HG03521 (cell line): ENCODE measurements at regions not wholly inside any gene's neighbourhood (a gene's known extent, or its start where the extent isn't known, plus 50 kb on each side); places are given as distances from the start of the nearest gene placed in this dataset.
"Not testable (repeated sequence)": the region's sequence is repeated elsewhere in the genome, so short reads cannot be mapped to it uniquely, and the experiment has no call there.

Experiments
- ATAC-seq: cut with Tn5 transposase; IDR thresholded peaks from one replicate; pipeline ENCODE4 v1.9.1; 2021; ENCODE audit warnings: mild to moderate bottlenecking, moderate library complexity; ENCODE audit not compliant: unreplicated experiment

DNA sequence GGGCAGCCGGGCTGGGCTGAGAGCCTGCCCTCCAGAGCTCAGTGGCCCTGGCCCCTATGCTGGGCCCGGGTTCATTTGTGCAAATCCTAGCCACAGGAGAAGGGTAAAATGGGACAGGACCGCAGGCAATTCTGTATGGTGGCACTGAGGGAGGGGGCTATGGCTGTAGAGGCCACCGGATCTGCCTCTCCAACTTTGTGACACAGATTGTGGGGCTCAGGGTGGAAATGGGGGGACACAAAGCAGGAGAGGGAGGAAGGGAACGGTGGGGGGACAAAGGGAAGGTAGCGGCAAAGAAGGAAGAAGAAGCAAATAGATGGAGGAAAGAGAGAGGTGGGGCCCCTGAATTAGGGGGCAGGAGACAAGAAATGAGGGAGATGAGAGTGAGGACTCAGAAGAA lies 201.1 kb downstream of the SMAD2 start:
- no peak for ATAC-seq

DNA sequence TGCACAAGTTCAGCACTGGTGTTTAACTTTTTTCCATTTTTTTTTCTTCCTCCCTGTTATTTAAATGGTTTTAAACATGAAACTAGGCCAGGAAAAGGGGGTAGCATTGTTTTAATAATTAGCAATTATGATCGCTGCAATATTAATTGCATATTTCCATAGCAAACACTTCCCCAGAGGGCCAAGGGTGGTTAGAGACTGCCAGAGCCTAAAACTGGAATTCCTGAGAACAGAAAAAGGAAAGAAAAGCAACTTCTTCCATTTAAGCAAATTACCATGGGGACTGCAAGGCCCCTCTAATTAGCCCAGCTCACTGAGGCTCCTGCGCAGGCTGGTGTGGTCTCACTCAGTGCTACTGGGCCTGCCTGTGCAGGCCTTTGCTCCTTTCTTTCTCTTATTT lies 201.5 kb downstream of the SMAD2 start:
- ATAC-seq: no peak

DNA sequence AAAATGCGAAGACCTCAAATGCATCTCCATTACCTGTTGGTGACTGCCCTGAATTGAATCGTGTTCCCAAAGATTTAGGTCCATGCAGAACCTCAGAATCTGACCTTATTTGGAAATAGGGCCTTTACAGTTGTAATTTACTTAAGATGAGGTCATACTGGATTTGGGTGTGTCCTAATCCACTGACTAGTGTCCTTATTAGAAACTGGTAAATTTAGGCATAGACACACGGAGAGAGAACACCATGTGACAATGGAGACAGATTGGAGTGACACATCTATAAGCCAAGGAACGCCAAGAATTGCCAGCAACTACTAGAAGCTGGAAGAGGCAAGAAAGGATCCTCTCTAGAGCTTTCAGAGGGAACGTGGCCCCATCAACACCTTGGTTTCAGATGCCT lies 203.1 kb downstream of the SMAD2 start:
- no peak for ATAC-seq

DNA sequence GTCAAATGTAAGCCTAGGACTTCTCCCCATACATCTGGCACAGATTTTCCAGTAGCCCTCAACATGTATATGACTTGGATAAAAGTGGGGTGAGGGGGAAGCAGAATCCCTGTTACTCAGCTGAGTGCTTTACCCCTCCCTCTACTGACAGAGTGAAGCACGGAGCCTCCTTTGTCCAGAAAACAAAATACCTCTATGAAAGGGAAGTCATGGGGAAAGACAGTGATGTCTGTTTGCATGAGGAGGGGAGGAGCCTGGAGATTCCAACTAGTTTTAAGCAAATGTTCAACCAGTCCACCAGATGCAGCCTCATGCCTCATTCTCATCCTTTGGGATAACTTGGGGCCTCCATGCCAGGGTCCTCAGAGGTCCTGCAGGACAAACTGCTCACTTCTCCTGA lies 203.9 kb downstream of the SMAD2 start:
- ATAC-seq: no peak

DNA sequence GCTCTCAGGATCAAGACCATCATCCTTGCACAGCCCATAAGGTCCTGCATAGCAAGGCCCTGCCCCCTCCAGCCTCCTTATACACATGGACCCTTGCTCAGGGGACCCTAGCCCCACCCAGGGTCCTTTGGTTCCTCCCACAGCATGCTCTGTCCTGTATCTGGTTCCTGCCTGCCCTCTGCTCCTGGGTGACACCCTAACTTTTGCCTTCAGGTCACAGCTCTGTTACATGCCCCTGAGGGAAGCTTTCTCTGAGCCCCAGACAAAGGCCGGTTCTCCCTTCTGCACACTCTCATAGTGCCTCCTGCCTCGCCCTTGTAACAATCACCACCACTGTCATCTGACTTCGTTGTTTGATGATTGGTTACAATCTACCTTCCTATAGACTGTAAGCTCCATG lies 204.8 kb downstream of the SMAD2 start:
- ATAC-seq: no peak

DNA sequence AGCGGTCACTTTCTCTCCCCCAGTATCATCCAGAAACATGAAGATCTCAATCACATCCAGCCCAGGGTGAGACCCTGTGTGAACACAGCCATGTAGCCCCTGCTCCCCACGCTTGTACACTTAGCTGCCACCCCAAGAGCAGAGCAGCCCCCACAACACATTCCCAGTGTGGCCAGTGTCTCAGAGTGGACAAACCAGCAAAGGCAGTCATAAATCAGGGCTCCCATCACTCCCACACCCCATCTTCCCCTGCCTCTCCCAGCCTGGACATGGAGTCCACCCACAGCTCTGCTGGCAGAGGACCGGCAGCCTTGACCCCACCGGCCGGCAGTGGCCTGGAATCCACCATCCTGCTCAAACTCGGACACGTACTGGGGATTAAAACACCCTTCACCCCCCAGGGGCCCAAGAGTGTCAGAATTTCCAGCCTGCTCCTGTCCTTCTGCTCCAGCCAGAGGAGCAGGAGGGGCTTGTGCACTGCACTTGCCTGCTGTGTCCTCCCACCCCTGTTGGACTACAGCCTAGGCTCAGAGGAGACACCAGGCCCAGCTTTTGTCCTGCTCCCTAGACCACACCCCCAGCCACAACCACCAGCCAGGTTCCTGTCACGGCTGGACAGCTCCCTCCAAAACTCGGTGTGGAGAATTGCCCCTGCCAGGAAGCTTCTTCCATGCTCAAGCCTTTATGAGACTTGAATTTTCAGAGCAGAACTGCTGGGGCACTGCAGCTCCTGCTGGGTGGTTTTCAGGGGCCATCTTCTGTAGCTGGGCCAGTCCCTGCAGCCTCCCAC lies 206.1 kb downstream of the SMAD2 start:
- ATAC-seq: no peak

DNA sequence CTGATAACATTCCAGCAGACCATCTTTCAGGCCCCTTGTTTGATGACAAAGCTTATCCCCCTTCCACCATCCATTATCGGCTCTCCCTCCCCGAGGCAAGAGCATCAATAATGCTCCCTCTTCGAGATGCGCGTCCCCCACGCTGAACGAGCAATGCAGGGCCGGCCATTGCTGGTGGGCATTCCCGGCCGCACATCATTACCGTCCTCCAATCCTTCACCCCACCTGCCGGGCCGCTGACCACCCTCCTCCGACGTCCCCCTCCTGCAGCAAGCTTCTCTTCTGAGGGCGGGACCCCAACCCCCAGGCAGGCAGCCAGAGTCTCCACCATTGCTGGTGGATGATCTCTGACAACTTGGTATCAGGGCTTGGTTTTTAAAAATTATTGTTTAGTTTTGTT lies 208.6 kb downstream of the SMAD2 start:
- ATAC-seq: no peak

DNA sequence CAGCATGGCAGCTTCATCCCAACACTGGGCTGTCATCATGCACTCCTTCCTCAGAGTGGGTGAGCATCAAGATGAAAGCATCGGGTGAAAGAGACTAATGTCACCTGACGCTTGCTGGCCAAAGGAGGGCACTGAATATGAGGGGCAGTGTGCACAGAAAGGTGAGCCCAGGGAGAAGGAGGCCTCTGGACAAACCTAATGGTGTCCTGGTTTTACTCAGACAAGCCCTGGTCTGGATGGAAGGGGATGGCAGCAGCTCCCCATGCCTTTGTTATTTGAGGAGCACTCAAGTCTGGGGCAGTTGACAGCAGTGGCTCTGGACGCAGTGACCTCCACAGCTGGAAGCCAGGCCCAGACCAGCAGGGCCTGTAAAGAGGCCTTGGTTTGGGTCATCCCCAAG lies 209.7 kb downstream of the SMAD2 start:
- no peak for ATAC-seq

DNA sequence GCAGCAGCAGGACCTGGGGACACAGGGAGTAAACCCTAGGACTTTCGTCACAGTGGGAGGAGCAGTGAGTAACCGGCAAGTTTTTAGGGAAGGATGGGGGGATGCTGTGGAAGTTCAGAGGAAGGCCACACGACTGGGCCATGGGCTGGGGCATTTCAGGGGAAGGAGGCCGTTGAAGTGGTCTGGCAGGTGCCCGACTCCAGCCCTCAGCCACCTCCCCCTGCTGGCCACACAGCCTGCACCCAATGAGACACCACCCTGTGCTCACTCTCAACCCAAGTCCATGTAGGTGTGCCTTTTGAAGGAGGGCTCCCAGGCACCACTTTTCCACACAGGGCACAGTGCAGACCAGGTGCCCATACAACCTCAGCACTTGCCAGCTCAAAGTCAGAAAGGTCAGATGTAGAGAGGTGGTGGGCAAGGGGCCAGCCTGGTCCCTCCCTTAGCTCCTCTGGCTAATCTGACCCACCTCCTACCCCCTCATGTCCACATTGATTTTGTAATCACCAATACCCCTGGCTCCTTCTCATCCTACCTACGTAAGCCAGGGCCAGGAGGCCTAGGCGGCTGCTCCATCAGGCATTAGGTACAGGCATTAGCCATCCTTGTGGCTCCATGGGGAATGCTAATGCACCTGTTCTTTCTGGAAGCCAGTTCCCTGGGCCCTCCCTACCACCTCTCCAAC lies 211.2 kb downstream of the SMAD2 start:
- no peak for ATAC-seq

DNA sequence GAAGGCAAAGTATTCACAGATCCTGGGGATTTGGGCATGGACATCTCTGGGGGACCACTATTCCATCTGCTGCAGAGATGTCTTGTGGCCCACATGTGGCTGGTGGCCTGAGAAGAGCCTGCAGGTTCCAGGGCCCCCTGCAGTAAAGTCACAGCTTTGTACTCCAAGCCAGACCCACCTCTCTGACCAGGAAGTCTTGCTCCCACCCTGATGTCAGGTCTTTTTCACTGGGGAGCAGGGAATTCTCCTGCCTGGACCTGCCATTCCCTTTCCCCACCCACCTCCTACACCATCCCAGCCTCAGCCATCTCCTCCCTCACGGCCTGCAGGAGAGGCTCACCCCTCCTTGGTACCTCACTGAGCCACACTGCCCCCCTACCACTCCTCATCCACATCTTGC lies 211.8 kb downstream of the SMAD2 start:
- ATAC-seq: no peak

DNA sequence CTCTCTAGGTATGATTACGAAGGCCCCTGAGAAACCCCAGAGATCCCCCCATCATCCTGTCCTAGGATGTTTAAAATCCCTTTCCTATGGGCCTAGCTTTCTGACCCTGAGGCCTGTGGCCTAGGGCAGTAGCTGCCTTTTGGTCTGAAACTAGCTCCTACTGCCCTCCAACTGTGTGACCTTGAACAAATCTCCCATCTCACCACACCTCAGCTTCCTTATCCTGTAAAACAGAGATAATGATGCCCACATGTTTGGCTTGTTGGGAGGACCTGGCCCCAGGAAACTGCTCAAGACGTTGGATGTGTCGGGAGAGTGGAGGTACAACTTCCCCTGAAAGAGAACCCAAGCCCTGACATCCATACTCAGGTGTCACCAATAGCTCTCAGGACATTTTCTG lies 213.2 kb downstream of the SMAD2 start:
- ATAC-seq: no peak

DNA sequence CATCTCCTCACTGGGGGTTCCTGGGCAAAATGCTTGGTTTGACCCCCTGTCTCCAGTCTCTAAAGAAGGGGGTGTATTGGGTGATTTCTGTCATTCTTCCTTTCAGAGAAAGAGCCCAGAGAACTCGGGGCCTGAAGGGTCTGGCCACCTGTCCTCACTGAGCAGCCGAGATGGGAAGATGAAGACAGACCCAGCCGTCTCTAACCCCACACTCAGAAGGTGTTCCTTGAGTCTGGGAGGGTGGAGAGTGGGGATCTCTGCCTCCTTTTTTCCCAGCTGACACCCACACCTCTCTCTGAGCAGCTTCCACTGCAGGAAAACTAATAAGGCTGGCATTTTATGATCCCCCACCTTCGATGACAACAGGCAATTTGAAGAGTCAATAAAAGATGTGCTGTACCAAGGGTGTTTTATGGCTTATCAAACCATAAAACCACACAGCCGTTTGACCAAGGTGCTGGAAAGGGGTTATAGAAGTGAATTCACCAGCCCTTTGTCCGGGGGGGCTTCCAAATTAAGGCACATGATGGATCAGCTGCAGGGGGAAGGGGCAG lies 213.8 kb downstream of the SMAD2 start:
- no peak for ATAC-seq

DNA sequence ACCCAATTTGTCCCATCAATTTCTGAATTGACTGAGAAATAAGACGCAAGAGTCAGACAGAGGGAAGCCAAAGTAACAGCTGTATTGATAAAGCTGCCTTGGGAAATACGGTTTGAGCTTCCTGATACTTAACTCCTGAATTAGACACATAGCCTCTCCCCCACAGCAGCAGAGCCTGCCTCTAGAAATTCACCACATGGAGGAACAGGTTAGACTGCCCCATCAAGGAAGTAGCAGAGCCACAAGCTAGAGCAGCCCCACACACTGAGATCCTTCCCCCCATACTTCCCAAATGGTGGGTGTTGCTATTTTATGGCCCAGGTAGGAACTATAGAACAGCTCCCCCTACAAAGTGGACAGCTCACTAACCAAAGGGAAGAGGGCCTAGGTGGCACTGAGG lies 220.0 kb downstream of the SMAD2 start:
- ATAC-seq: no peak

DNA sequence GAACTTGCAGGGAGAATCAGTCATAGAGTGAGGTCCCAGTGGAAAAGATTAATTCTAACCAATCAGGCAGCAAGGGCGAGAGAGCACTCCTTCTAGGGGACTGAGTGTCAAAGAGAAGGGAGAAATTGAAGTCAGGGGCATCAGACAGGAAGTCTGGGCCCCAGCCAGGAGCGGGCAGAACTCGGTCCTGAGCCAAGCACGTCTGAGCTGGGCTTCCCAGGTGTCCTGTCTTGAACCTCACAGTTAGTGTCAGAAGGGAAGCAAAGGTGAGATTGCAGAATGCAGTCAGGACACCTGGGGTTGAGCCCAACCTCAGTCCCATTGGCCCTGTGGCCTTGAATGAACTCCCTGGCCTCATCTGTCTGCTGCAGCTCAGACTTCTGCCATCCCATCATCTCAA lies 220.9 kb downstream of the SMAD2 start:
- no peak for ATAC-seq

DNA sequence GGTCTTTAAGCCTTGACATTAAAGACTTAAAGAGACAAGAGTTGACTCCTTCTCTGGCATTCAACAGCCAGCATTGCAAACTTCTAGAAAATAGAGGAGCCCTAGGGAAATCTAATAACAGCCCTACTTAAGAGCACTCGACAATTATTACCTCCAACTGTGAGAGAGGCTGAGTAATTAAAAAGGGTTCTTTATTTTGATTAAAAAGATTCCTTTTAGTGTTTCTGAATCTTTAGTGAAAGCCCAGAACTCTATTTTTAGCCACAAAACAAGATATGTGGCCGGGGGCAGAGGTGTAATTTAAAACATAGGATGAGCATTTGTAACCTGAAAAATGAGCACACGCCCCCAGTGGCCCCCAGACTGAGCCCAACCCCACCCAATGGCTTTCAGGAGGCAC lies 222.3 kb downstream of the SMAD2 start:
- no peak for ATAC-seq

DNA sequence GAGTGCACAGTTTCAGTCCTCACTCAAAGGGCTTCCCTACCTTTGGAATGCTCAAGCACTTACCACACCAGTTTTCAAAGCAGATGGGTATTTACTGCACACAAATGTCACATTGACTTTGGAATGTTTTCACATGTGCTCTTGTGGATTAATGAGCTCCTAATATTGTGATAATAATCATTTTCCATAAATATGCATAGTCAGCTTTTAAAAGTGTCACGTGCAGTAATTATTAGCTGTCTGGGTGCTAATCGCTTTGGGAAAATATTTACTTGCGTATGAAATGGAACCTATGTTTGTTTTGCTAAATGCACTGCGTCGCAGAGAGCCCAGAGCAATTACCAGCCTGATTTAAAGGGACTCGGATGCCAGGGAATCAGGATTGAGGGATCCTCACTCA lies 229.3 kb downstream of the SMAD2 start:
- ATAC-seq: no peak

DNA sequence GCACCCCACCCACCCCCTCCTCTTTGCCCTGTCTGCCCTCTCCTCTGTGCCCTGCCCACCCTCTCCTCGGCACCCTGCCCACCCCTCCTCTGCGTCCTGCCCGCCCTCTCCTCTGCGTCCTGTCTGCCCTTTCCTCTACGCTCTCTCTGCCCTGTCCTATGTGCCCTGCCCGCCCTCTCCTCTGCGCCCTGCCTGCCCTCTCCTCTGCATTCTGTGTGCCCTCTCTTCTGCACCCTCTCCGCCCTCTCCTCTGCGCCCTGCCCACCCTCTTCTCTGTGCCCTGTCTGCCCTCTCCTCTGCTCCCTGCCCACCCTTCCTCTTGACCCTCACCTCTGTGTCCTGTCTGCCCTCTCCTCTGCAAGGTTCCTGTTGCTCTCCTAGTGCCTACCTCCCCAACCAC lies 233.6 kb downstream of the SMAD2 start:
- no peak for ATAC-seq

DNA sequence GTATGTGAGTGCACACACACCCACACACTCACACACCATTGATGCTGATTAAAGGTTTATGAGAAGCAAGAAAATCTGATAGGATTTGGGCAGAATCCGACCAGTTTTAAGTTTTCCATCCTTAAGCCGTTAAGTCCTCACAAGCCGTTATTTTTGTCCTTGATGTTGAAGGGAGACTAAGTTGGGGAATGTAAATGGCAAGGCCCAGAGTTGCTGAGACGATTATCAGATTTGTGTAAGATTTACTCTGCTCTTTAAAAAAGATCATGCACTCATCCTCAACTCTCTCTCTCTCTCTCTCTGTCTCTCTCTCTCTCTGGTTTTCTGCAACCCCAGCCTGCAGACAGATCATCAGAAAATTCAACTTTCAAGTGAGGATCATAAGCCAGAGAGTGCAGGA lies 238.8 kb downstream of the SMAD2 start:
- no peak for ATAC-seq

DNA sequence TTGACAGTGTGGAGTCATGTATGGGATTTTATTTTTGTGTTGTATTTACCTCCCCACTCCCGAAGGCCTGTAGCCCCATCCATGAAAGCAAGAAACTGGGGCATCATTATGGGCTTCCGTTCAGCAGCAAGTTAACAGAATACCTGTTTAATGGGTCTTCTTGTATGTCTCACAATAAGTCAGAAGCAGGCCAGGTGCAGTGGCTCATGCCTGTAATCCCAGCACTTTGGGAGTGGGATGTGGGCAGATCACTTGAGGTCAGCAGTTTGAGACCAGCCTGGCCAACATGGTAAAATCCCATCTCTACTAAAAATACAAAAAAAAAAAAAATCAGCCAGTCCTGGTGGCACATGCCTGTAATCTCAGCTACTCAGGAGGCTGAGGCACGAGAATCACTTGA lies 239.7 kb downstream of the SMAD2 start:
- ATAC-seq: not testable (repeated sequence)

DNA sequence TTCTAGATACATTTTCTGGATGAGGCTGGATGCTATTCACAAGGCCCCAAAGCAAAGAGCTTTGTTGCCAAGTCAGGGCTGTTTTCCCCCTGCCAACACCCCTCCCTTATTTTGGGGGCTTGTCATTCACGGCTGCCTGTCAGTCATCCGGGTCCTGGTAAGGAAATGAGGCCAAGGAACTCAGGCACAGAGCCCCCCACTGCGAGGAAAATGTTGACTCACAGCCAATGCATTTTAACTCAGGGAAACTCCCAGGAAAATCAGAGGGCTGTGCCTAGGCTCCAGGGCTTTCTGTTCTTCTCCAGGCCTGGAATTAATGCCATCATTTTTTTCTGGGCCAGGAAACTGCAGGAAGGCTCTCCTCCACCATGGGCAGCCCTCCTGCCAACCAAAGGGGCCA lies 241.1 kb downstream of the SMAD2 start:
- ATAC-seq: no peak

DNA sequence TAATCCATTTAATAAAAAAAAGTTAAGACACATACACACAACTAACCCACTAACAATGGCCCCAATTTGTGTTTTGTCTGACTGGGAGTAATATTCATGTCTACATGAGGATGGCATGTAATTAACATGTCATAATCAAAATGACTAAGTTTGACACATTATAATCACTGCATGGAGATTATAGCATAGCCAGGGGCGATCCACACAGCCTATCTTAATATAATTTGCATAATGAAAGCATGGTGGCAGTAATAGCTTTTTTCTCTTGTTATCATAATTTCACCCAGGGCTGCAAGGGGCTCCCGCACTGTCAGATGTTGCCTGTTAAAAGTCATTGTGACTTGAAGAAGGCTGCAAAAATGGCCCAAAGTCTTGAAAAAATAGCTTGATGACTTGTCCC lies 243.7 kb downstream of the SMAD2 start:
- no peak for ATAC-seq

DNA sequence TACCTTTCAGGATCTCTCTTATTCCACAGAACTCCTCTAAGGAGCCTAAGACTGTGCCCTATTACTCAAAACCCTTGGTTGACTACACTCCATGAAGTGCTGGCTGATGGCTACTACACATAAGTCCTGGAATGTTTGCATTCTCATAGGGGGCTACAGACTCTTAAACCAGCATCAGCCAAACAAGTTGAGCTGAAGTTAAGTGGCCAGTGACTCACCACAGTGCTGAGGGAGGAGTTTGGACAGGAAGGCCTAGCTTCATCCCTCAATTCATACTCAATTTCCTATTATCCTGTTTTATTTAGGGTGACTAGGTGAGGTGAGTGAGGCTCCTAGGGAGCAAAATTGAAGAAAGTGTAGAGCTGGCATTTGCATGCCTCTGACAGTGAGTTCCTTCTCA lies 246.7 kb downstream of the SMAD2 start:
- ATAC-seq: no peak
